H9 (cell line): ENCODE measurements at regions not wholly inside any gene's neighbourhood (a gene's known extent, or its start where the extent isn't known, plus 50 kb on each side); places are given as distances from the start of the nearest gene placed in this dataset.

Experiments used
- DNase-seq: peaks from one replicate; pipeline ENCODE4 v3.0.0-alpha.2; 2017
- H2AFZ ChIP-seq: one replicate; pipeline ENCODE4 v1.6.1; 2013; ENCODE audit warnings: mild to moderate bottlenecking, low read length, control low read depth, moderate library complexity
- H2AK5ac ChIP-seq: 2 replicates; pipeline ENCODE4 v1.6.1; 2013; ENCODE audit warnings: low read length, control low read depth, mixed read lengths; ENCODE audit not compliant: insufficient read length
- H2BK120ac ChIP-seq: one replicate; pipeline ENCODE4 v1.6.1; 2013; ENCODE audit warnings: low read depth, mild to moderate bottlenecking, low read length, control low read depth, inconsistent platforms; ENCODE audit not compliant: poor library complexity, severe bottlenecking
- H2BK12ac ChIP-seq: 2 replicates; pipeline ENCODE4 v1.6.1; 2013; ENCODE audit warnings: low read length, control low read depth, mixed read lengths, low read depth; ENCODE audit not compliant: insufficient read length
- H2BK15ac ChIP-seq: 2 replicates; pipeline ENCODE4 v1.6.1; 2013; ENCODE audit warnings: low read depth, low read length, control low read depth
- H2BK20ac ChIP-seq: one replicate; pipeline ENCODE4 v1.6.1; 2013; ENCODE audit warnings: low read depth, mild to moderate bottlenecking, low read length, control low read depth, inconsistent platforms; ENCODE audit not compliant: poor library complexity, severe bottlenecking
- H2BK5ac ChIP-seq: 2 replicates; pipeline ENCODE4 v1.6.1; 2013; ENCODE audit warnings: low read length, control low read depth, mixed read lengths; ENCODE audit not compliant: insufficient read length
- H3K14ac ChIP-seq: 2 replicates; pipeline ENCODE4 v1.6.1; 2013; ENCODE audit warnings: low read length, control low read depth; ENCODE audit not compliant: insufficient read depth
- H3K18ac ChIP-seq: 2 replicates; pipeline ENCODE4 v1.6.1; 2013; ENCODE audit warnings: low read depth, mild to moderate bottlenecking, mixed read lengths, low read length, control low read depth; ENCODE audit not compliant: insufficient read length
- H3K23ac ChIP-seq: 2 replicates; pipeline ENCODE4 v1.6.1; 2013; ENCODE audit warnings: low read length, control low read depth, mixed read lengths, low read depth; ENCODE audit not compliant: insufficient read length
- H3K23me2 ChIP-seq: 2 replicates; pipeline ENCODE4 v1.6.1; 2013; ENCODE audit warnings: low read depth, mild to moderate bottlenecking, mixed read lengths, low read length, control low read depth; ENCODE audit not compliant: insufficient read length, poor library complexity, severe bottlenecking
- H3K27ac ChIP-seq: 2 replicates; pipeline ENCODE4 v1.5.1; 2013; ENCODE audit warnings: low read length, control low read depth, mixed read lengths, low read depth; ENCODE audit not compliant: insufficient read length
- H3K27me3 ChIP-seq: 2 replicates; pipeline ENCODE4 v1.6.1; 2013; ENCODE audit warnings: low read length, control low read depth, inconsistent platforms; ENCODE audit not compliant: insufficient read depth
- H3K4ac ChIP-seq: 2 replicates; pipeline ENCODE4 v1.6.1; 2013; ENCODE audit warnings: low read depth, mild to moderate bottlenecking, control low read depth, inconsistent platforms, low read length, moderate library complexity
- H3K4me1 ChIP-seq: 2 replicates; pipeline ENCODE4 v1.6.1; 2013; ENCODE audit warnings: low read length, control low read depth, inconsistent platforms; ENCODE audit not compliant: insufficient read depth
- H3K4me2 ChIP-seq: 2 replicates; pipeline ENCODE4 v1.6.1; 2013; ENCODE audit warnings: low read length, control low read depth, mixed read lengths; ENCODE audit not compliant: insufficient read length, insufficient read depth
- H3K56ac ChIP-seq: 2 replicates; pipeline ENCODE4 v1.6.1; 2013; ENCODE audit warnings: low read depth, mild to moderate bottlenecking, mixed read lengths, low read length, control low read depth; ENCODE audit not compliant: insufficient read length
- H3K79me1 ChIP-seq: 2 replicates; pipeline ENCODE4 v1.6.1; 2013; ENCODE audit warnings: low read depth, mild to moderate bottlenecking, moderate library complexity, low read length, control low read depth, inconsistent platforms; ENCODE audit not compliant: insufficient read depth, poor library complexity, severe bottlenecking
- H3K79me2 ChIP-seq: 2 replicates; pipeline ENCODE4 v1.6.1; 2013; ENCODE audit warnings: low read length, control low read depth, inconsistent platforms; ENCODE audit not compliant: insufficient read depth
- H3K9ac ChIP-seq: 2 replicates; pipeline ENCODE4 v1.6.1; 2013; ENCODE audit warnings: low read length, control low read depth, mixed read lengths; ENCODE audit not compliant: insufficient read length; ENCODE audit errors: extremely low read depth
- H3K9me3 ChIP-seq: one replicate; pipeline ENCODE4 v1.6.1; 2013; ENCODE audit warnings: low read depth, low read length, inconsistent platforms; ENCODE audit not compliant: control insufficient read depth
- H3T11ph ChIP-seq: one replicate; pipeline ENCODE4 v1.6.1; 2013; ENCODE audit warnings: mild to moderate bottlenecking, low read length, control low read depth, inconsistent platforms
- H4K20me1 ChIP-seq: one replicate; pipeline ENCODE4 v1.6.1; 2013; ENCODE audit not compliant: control insufficient read depth, insufficient read length, insufficient read depth
- H4K5ac ChIP-seq: 2 replicates; pipeline ENCODE4 v1.6.1; 2013; ENCODE audit warnings: low read depth, mild to moderate bottlenecking, mixed read lengths, low read length, control low read depth; ENCODE audit not compliant: insufficient read length
- H4K8ac ChIP-seq: replicated peaks from 2 replicates; pipeline ENCODE4 v1.6.1; 2013; ENCODE audit warnings: low read length, control low read depth, mixed read lengths, low read depth; ENCODE audit not compliant: insufficient read length
- H4K91ac ChIP-seq: 2 replicates; pipeline ENCODE4 v1.6.1; 2013; ENCODE audit warnings: low read depth, mild to moderate bottlenecking, moderate library complexity, mixed read lengths, low read length, control low read depth; ENCODE audit not compliant: insufficient read length
- H3K27ac Mint-ChIP-seq, 3 experiments: 2 replicates in 2 of 3; 3 replicates in 1 of 3; pipeline ENCODE4 v1.8.0; 2020 to 2021; ENCODE audit warnings: mixed read lengths in 3 of 3, mild to moderate bottlenecking in 1 of 3, moderate library complexity in 1 of 3
- H3K27me3 Mint-ChIP-seq: 2 replicates; pipeline ENCODE4 v1.8.0; 2021; ENCODE audit warnings: low read depth, mild to moderate bottlenecking, moderate library complexity, mixed read lengths
- H3K36me3 Mint-ChIP-seq, 3 experiments: 2 replicates in 2 of 3; 3 replicates in 1 of 3; pipeline ENCODE4 v1.8.0; 2020 to 2021; ENCODE audit warnings: low read depth in 3 of 3, mixed read lengths in 3 of 3; ENCODE audit not compliant: insufficient read depth in 1 of 3
- H3K4me1 Mint-ChIP-seq, 2 experiments: 2 replicates each; pipeline ENCODE4 v1.8.0; 2020; ENCODE audit warnings: mixed read lengths in 2 of 2
- H3K4me3 Mint-ChIP-seq, 2 experiments: 2 replicates in 1 of 2; 3 replicates in 1 of 2; pipeline ENCODE4 v1.8.0; 2020 to 2021; ENCODE audit warnings: mild to moderate bottlenecking in 2 of 2, mixed read lengths in 2 of 2, moderate library complexity in 1 of 2
- H3K9me3 Mint-ChIP-seq, 2 experiments: 2 replicates in 1 of 2; 3 replicates in 1 of 2; pipeline ENCODE4 v1.8.0; 2020; ENCODE audit warnings: mild to moderate bottlenecking in 2 of 2, mixed read lengths in 2 of 2, moderate library complexity in 1 of 2
- CTCF ChIP-seq: fragments of 200-600 bp; sonication (generic); conservative IDR thresholded peaks from 3 replicates; pipeline ENCODE4 v1.8.0; 2021; ENCODE audit warnings: antibody characterized with exemption, mild to moderate bottlenecking
- WGBS: extraction: QIAGEN DNeasy Blood & Tissue Kit; methylation state at CpG from one replicate; pipeline ENCODE4 v1.1.7; 2013; ENCODE audit warnings: missing lambda C conversion rate, low lambda C conversion rate, mixed read lengths; ENCODE audit not compliant: insufficient read length; ENCODE audit errors: extremely low coverage; 5-methylcytosine and 5-hydroxymethylcytosine counted together

DNA sequence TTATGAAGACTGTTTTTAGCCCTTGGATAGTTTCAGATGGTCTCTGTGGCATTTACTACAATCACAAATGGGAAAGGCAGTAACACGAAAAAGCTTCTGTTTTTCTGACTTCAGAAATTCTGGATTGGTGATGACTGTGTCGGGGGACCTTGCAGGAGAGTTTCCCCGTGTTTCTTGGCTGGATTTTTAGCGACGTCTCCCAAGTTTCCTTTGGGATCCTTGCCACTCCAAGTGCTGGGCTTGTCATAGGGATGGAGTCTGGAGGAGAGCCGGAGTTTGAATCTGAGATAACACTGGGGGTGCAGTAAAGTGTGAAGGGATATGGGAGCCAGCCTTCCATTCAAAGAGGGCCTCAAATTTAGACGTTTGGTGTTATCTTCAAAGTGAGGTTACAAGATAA, 179.0 kb downstream of the SNX10 start:
- H3K56ac ChIP-seq, result no peak overlapping the region
- no peak overlapping the region for H2AK5ac ChIP-seq
- H3K4me1 Mint-ChIP-seq, result no peaks in the 10 kb centered on the region
- peaks cover 4% of the 10 kb centered on the region for H3K27me3 Mint-ChIP-seq
- no peak overlapping the region for H2BK20ac ChIP-seq
- no peak overlapping the region for H3K4me2 ChIP-seq
- no peaks in the 10 kb centered on the region for H3K36me3 Mint-ChIP-seq
- no peak overlapping the region for H3K14ac ChIP-seq
- H3K9ac ChIP-seq, result no peak overlapping the region
- H3T11ph ChIP-seq, result no peak overlapping the region
- no peaks in the 10 kb centered on the region for H3K79me2 ChIP-seq
- no peak overlapping the region for H3K4me3 Mint-ChIP-seq
- H3K79me1 ChIP-seq, result no peaks in the 10 kb centered on the region
- no peaks in the 10 kb centered on the region; a peak in 1 of 5 replicates for H3K9me3 Mint-ChIP-seq
- WGBS, result no CpG with 5 or more reads among the region's 7 CpGs
- no peak overlapping the region for H2BK15ac ChIP-seq
- H2AFZ ChIP-seq, result no peak overlapping the region
- no peaks in the 10 kb centered on the region for H3K27me3 ChIP-seq
- H2BK12ac ChIP-seq, result no peak overlapping the region
- H4K5ac ChIP-seq, result no peak overlapping the region
- no peak overlapping the region for H3K27ac ChIP-seq
- no peak for TF ChIP-seq CTCF
- H2BK5ac ChIP-seq, result no peak overlapping the region
- H3K4ac ChIP-seq, result no peak overlapping the region
- no peaks in the 10 kb centered on the region for H4K20me1 ChIP-seq
- no peak overlapping the region; a peak in 1 of 7 replicates for H3K27ac Mint-ChIP-seq
- no peaks in the 10 kb centered on the region for H3K4me1 ChIP-seq
- H3K9me3 ChIP-seq, result no peaks in the 10 kb centered on the region
- no peak overlapping the region for H4K8ac ChIP-seq
- H4K91ac ChIP-seq, result no peak overlapping the region
- DNase-seq, result no peak
- H3K18ac ChIP-seq, result no peak overlapping the region
- no peak overlapping the region for H2BK120ac ChIP-seq
- no peaks in the 10 kb centered on the region for H3K23me2 ChIP-seq
- no peak overlapping the region for H3K23ac ChIP-seq
